GM23338 (cell line): ENCODE measurements at regions not wholly inside any gene's neighbourhood (a gene's known extent, or its start where the extent isn't known, plus 50 kb on each side); places are given as distances from the start of the nearest gene placed in this dataset.

Experiments
- ATAC-seq: fragments of 200-7000 bp; cut with Tn5 transposase; 3 replicates; pipeline ENCODE4 v1.9.1; 2020
- DNase-seq: peaks from one replicate; pipeline ENCODE4 v3.0.0-alpha.2; 2015; ENCODE audit warnings: low spot score
- H2AFZ ChIP-seq: fragments of 200-600 bp; sonication (generic); 2 replicates; pipeline ENCODE4 v1.8.0; 2016; ENCODE audit warnings: antibody characterized with exemption, mild to moderate bottlenecking, moderate library complexity
- H3F3A ChIP-seq: fragments of 200-600 bp; sonication (generic); replicated peaks from 2 replicates; pipeline ENCODE4 v1.8.0; 2017; ENCODE audit warnings: antibody characterized with exemption, mixed run types, low read depth
- H3K27ac ChIP-seq: fragments of 200-600 bp; sonication (generic); 2 replicates; pipeline ENCODE4 v1.6.1; 2016; ENCODE audit warnings: low read depth
- H3K27me3 ChIP-seq: fragments of 200-600 bp; sonication (generic); 2 replicates; pipeline ENCODE4 v1.8.0; 2016; ENCODE audit warnings: mild to moderate bottlenecking, mixed run types, moderate library complexity; ENCODE audit not compliant: insufficient read depth
- H3K36me3 ChIP-seq: fragments of 200-600 bp; sonication (generic); 2 replicates; pipeline ENCODE4 v1.8.0; 2016; ENCODE audit warnings: mild to moderate bottlenecking; ENCODE audit not compliant: insufficient read depth
- H3K4me1 ChIP-seq: fragments of 200-600 bp; sonication (generic); 2 replicates; pipeline ENCODE4 v1.8.0; 2016; ENCODE audit warnings: mild to moderate bottlenecking, moderate library complexity; ENCODE audit not compliant: insufficient read depth
- H3K4me2 ChIP-seq: fragments of 200-600 bp; sonication (generic); 2 replicates; pipeline ENCODE4 v1.7.1; 2017; ENCODE audit warnings: mixed run types
- H3K4me3 ChIP-seq: fragments of 200-600 bp; sonication (generic); 2 replicates; pipeline ENCODE4 v1.6.1; 2016; ENCODE audit warnings: mixed run types
- H3K79me2 ChIP-seq: fragments of 200-600 bp; sonication (generic); replicated peaks from 2 replicates; pipeline ENCODE4 v1.8.0; 2017; ENCODE audit warnings: mild to moderate bottlenecking; ENCODE audit not compliant: insufficient read depth
- H3K9me2 ChIP-seq: fragments of 200-600 bp; sonication (generic); 2 replicates; pipeline ENCODE4 v1.8.0; 2017; ENCODE audit not compliant: insufficient read depth
- H4K20me1 ChIP-seq: fragments of 200-600 bp; sonication (generic); replicated peaks from 2 replicates; pipeline ENCODE4 v1.8.0; 2017; ENCODE audit warnings: mild to moderate bottlenecking; ENCODE audit not compliant: insufficient read depth
- H3K27ac Mint-ChIP-seq: 2 replicates; pipeline ENCODE4 v1.8.0; 2020; ENCODE audit warnings: inconsistent platforms, mild to moderate bottlenecking, moderate library complexity, mixed read lengths
- H3K27me3 Mint-ChIP-seq: 3 replicates; pipeline ENCODE4 v1.8.0; 2022; ENCODE audit warnings: low read depth, mild to moderate bottlenecking, moderate library complexity, mixed read lengths, inconsistent platforms; ENCODE audit not compliant: insufficient read depth, poor library complexity
- H3K36me3 Mint-ChIP-seq: 3 replicates; pipeline ENCODE4 v1.8.0; 2021; ENCODE audit warnings: low read depth, mild to moderate bottlenecking, inconsistent platforms, moderate library complexity, mixed read lengths
- H3K4me1 Mint-ChIP-seq: 3 replicates; pipeline ENCODE4 v1.8.0; 2020; ENCODE audit warnings: mild to moderate bottlenecking, inconsistent platforms, mixed read lengths
- H3K4me3 Mint-ChIP-seq: 3 replicates; pipeline ENCODE4 v1.8.0; 2021; ENCODE audit warnings: moderate library complexity, mild to moderate bottlenecking, inconsistent platforms, mixed read lengths
- H3K9me3 Mint-ChIP-seq: 3 replicates; pipeline ENCODE4 v1.8.0; 2020; ENCODE audit warnings: moderate library complexity, mild to moderate bottlenecking, inconsistent platforms, mixed read lengths
- CREB1 ChIP-seq: fragments of 250-450 bp; sonication (Bioruptor Pico); IDR thresholded peaks from 2 replicates; pipeline ENCODE4 v1.5.0; 2020; ENCODE audit warnings: low read depth, mild to moderate bottlenecking, moderate library complexity
- CTCF ChIP-seq, 2 experiments: fragments of 200-600 bp in 1 of 2; sonication (generic) in 1 of 2; conservative IDR thresholded peaks; 2 replicates each; pipeline versions ENCODE4 v1.5.1 to v1.6.1; 2016 to 2017; ENCODE audit warnings: antibody characterized with exemption in 2 of 2, low read depth in 2 of 2, mild to moderate bottlenecking in 2 of 2, moderate library complexity in 1 of 2
- ETS1 ChIP-seq: IDR thresholded peaks from 2 replicates; pipeline ENCODE4 v1.6.1; 2016; ENCODE audit warnings: antibody characterized with exemption
- EZH2 ChIP-seq: fragments of 200-600 bp; sonication (generic); IDR thresholded peaks from one replicate; pipeline ENCODE4 v1.8.0; 2017; ENCODE audit warnings: antibody characterized with exemption, mild to moderate bottlenecking, low read depth; ENCODE audit not compliant: unreplicated experiment
- NANOG ChIP-seq: IDR thresholded peaks from 2 replicates; pipeline ENCODE4 v1.6.1; 2016; ENCODE audit warnings: antibody characterized with exemption, borderline replicate concordance
- REST ChIP-seq: IDR thresholded peaks from one replicate; pipeline ENCODE4 v1.6.1; 2018; ENCODE audit warnings: antibody characterized with exemption; ENCODE audit not compliant: unreplicated experiment
- STAT1 ChIP-seq: IDR thresholded peaks from one replicate; pipeline ENCODE4 v1.6.1; 2016; ENCODE audit warnings: antibody characterized with exemption; ENCODE audit not compliant: unreplicated experiment
- ZNF114 ChIP-seq: fragments of 250-450 bp; sonication (Bioruptor Pico); IDR thresholded peaks from 2 replicates; pipeline ENCODE4 v1.5.0; 2020; ENCODE audit warnings: mild to moderate bottlenecking, moderate library complexity
- ZNF331 ChIP-seq: fragments of 250-450 bp; sonication (Bioruptor Pico); IDR thresholded peaks from 2 replicates; pipeline ENCODE4 v1.5.0; 2020; ENCODE audit warnings: low read depth, mild to moderate bottlenecking, moderate library complexity
- ZNF462 ChIP-seq: fragments of 250-450 bp; sonication (Bioruptor Pico); IDR thresholded peaks from 2 replicates; pipeline ENCODE4 v1.5.0; 2020; ENCODE audit warnings: mild to moderate bottlenecking, moderate library complexity

GRCh38 chr2:240379089-240379636 is 56.3 kb upstream of the GPC1 start:
- H3K4me1 Mint-ChIP-seq: no peaks in the 10 kb centered on the region
- no peaks in the 10 kb centered on the region for H3K79me2 ChIP-seq

More at GRCh38 chr2:240379089-240379636, 56.3 kb upstream of the GPC1 start:
- Mint-ChIP-seq H3K36me3 (no peaks in the 10 kb centered on the region), H3K9me3 (no peaks in the 10 kb centered on the region), H3K27me3 (peaks cover 8% of the 10 kb centered on the region), H3K4me3 (no peak overlapping the region), H3K27ac (no peak overlapping the region)
- Histone ChIP-seq H3K9me2 (no peaks in the 10 kb centered on the region), H3F3A (no peaks in the 10 kb centered on the region), H3K4me2 (no peak overlapping the region), H3K27ac (no peak overlapping the region), H2AFZ (no peak overlapping the region), H3K36me3 (no peaks in the 10 kb centered on the region), H3K4me1 (no peaks in the 10 kb centered on the region), H3K4me3 (no peak overlapping the region), H4K20me1 (no peaks in the 10 kb centered on the region; the same call in 1 of the 2 replicates), H3K27me3 (no peaks in the 10 kb centered on the region)
- TF ChIP-seq ZNF331 (CRISPR knock-in tag) (no peak), ZNF114 (CRISPR knock-in tag) (no peak), ZNF462 (no peak), CREB1 (CRISPR knock-in tag) (no peak), NANOG (no peak), EZH2 (no peak), CTCF (conservative IDR thresholded peaks at IDR 0.05; ENCODE audit: low read depth in 2 of 2) (no peak), STAT1 (no peak), REST (no peak), ETS1 (no peak)
- DNase-seq (no peak), ATAC-seq (no peak)
